Kasumi-1 (cell line): ENCODE measurements at regions not wholly inside any gene's neighbourhood (a gene's known extent, or its start where the extent isn't known, plus 50 kb on each side); places are given as distances from the start of the nearest gene placed in this dataset.
"Not testable (repeated sequence)": the region's sequence is repeated elsewhere in the genome, so short reads cannot be mapped to it uniquely, and the experiment has no call there.

Experiments used
- DNase-seq, 2 experiments: peaks; one replicate each; lab custom pipeline; 2025; lab: John Stamatoyannopoulos, UW

GRCh38 chr10:109403551-109403950, 519.8 kb downstream of the XPNPEP1 start:
- DNase-seq, result no peak

- no peak for DNase-seq
These were observed 529.9 kb downstream of the XPNPEP1 start for GRCh38 chr10:109393425-109393824.

DNA sequence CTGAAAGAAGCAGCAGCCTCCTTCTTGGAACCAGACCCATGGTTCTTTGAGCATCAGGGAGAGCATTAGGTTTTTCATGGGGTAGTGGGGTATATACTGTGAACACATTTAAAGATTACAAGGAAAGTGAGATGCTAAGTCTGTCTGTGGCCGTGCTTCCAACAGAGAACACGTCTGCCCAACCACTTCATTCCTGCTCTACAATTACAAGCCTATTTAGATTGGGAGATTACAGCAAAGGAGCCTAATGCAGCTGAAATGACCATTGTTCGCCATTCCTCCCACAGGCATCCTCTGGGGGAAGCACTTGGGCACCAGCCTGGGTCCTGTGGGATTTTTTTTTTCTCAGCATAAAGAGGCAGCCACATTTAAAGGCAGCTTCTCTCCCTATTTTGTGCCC, 536.4 kb downstream of the XPNPEP1 start:
- DNase-seq, result no peak

GRCh38 chr10:109386101-109386500, 537.2 kb downstream of the XPNPEP1 start:
- no peak for DNase-seq

DNA sequence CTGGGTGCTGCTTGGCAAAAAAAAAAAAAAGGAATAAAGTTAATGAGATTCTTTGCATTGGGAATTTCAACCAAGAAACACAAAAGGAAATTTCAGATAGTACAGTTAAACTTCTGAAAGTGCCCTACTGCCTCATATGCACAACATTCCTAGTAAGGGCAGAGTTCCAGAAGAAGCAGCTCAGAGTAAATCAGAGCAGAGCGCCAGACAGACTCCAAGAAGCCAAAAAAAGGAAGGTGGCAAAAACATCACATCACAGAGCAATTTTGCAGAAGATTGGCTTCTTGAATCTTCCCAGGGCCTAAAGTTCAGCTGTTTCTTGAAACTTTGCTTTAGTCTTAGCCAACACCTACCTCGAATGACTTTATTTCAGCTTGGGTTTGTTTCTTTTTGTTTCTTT, 544.1 kb downstream of the XPNPEP1 start:
- no peak for DNase-seq

DNA sequence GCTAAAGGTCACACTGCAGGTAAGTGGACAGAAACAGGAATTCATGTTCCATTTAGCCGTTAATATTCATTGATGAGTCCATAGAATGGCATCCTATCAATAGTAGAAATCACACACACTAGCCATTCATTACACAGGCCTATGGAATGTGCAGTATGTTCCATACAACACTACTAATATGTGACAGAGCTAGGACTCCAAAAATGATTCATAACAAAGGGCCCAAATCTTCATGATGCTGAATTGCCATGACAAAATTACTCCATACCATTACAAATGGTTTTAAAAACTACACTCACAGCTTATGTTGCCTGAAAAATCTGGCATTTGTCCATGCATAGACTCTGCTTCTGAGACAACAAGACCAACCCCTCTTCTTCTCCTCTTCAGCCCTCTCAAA, 549.1 kb downstream of the XPNPEP1 start:
- DNase-seq, result no peak

GRCh38 chr10:109359316-109359715, 564.0 kb downstream of the XPNPEP1 start:
- DNase-seq, result no peak

- DNase-seq, result no peak
These were observed 565.0 kb downstream of the XPNPEP1 start for GRCh38 chr10:109358325-109358724.

GRCh38 chr10:109348324-109348723, 575.0 kb downstream of the XPNPEP1 start:
- no peak for DNase-seq

DNA sequence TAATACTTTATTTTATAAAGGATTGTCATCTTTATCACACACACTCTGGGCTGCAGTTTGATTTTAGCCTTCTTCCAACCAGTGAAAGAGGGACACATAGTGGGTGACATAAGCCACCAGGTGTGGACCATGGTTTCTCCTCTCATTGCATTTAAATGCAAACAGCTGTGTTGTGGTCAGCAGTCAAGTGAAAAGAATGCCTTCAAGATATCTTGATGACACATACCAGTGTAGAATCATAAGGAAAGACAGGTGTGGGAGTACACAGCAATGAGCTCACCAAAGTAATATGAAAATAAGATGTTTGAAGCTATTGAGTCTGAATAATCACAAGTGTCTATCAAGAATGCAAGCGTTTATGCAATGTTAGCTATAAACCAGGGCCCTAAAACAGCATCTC, 580.0 kb downstream of the XPNPEP1 start:
- no peak for DNase-seq

DNA sequence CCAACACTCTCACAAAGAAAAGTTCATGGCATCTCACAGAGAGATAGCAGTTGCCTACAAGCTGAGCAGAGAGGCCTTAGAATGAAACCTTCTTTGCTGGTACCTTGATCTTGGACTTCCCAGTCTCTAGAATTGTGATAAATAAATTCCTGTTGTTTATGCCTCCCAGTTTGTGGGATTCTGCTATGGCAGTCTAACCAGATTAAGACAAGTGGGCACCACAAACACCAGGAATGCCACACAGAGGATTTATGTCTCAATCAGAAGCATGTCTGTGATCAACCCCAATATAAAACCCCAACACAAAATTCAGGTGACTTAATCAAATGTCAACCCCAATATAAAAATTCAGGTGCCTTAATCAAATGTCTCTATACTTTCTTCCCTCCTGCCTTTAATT, 581.3 kb downstream of the XPNPEP1 start:
- no peak for DNase-seq

DNA sequence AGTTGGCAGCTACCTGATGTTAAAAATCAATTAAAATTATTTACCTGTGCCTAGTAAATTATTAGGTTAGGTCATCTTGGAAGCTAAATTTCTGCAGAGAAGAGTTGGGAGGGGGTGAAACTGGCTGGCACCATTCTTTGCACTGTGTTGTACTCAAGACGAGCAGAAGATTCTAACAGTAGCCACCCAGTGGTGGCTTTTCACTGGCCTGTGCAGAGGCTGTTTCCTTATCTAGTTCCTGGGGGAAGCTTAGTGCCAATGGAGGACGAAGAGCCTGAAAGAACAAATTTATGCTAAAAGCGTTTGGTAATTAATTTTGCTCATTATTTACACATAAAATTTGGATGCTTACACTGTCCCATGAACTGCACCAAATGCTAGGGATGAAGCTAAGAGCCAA, 595.3 kb downstream of the XPNPEP1 start:
- DNase-seq, result no peak

- DNase-seq, result no peak
These were observed 596.0 kb downstream of the XPNPEP1 start for GRCh38 chr10:109327266-109327665.

GRCh38 chr10:109324721-109325120, 598.6 kb downstream of the XPNPEP1 start:
- DNase-seq, result no peak

DNA sequence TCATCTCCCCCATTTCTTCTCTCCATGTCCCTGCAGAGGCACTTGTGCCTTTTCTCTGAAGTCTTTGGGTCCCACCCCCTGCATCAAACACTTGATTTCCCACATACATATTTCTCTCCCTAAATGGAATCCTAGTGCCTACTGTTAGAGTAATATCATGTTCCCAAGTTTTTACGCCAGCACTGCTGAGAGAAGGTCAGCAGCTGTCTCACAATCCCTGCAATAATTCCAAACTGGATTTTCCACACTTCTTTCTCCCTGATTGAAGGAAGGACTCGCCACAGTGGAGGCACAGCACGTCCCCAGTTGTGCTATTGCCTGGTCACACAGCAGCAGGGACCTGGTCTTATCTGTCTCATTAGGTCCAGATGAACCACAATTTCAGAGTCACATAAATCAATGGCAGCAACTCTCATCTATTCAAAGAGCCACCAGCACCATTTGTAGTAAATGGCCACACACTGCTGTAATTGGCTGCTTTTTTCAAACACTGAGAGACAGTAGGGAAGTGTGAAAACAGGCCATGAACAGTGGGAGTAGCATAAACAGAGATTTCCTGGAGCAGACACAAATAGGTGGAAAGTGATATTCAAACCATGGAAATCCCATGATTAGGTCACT, 605.5 kb downstream of the XPNPEP1 start:
- no peak for DNase-seq

GRCh38 chr10:109314016-109314415, 609.3 kb downstream of the XPNPEP1 start:
- not testable (repeated sequence) for DNase-seq

- DNase-seq, result not testable (repeated sequence)
These were observed 610.8 kb downstream of the XPNPEP1 start for GRCh38 chr10:109312555-109312954.

DNA sequence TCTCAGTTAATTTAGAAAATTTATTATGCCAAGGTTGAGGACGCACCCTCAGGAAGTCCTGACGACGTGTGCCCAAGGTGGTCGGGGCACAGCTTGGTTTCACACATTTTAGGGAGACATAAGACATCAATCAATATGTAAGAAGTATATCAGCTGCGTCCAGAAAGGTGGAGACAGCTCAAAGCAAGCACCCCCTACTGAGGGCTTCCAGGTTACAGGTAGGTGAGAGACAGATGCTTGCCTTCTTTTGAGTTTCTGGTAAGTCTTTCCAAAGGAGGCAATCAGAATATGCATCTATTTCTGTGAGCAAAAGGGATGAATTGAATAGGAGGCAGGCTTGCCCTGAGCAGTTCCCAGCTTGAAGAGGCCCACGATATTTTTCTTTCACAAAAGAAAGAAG, 614.3 kb downstream of the XPNPEP1 start:
- DNase-seq, result no peak

GRCh38 chr10:109307102-109307501, 616.2 kb downstream of the XPNPEP1 start:
- DNase-seq, result not testable (repeated sequence)

- DNase-seq, result no peak
These were observed 616.6 kb downstream of the XPNPEP1 start for GRCh38 chr10:109306698-109307097.

DNA sequence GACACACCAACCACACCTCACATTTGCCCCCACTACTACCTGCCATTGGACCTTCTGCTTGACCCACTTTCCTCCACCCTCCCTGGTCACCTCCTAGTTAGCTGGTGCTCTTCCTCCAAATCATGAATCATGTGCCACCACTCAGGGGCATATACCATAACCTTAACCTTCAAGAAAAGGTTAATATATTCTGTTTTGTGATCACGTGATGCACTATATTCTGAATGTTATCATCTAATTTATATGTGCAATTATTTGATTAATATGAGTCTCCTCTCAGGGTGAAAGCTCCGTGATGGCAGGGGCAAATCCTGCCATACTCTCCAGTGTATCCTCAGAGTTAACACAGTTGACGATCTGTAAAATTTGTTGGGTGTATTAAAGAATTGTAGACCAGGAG, 635.5 kb downstream of the XPNPEP1 start:
- no peak for DNase-seq

DNA sequence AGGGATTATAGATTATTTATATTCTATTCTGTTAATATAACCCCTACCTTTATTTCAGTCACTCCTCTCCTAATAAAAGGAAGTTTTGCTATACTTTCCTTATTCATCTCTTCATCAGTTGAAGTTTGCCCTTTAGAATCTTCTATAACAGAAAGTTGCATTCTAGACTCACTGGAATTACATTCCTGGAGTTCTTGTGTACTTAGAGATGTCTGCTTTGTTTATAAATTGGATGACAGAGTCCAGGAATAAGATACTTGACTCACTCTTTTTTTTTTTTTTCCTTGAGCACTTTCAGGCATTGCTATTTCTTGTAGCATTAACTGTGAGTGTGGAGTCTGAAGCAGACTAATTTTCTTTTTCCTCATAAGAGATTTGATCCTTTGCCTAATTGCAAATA, 640.8 kb downstream of the XPNPEP1 start:
- no peak for DNase-seq

DNA sequence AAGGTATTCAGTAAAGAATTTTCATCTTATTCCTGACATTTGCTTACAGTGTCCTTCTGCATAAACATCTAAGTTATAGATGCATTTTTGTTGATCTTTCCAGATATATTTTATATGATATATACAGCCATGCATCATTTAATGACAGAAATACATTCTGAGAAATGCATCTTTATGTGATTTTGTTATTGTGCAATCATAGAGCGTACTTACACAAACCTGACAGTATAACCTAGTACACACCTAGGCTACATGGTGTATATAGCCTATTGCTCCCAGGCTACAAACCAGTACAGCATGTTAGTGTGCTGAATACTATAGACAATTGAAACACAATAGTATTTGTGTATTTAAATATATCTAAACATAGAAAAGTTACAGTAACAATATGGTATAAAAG, 642.0 kb downstream of the XPNPEP1 start:
- no peak for DNase-seq

DNA sequence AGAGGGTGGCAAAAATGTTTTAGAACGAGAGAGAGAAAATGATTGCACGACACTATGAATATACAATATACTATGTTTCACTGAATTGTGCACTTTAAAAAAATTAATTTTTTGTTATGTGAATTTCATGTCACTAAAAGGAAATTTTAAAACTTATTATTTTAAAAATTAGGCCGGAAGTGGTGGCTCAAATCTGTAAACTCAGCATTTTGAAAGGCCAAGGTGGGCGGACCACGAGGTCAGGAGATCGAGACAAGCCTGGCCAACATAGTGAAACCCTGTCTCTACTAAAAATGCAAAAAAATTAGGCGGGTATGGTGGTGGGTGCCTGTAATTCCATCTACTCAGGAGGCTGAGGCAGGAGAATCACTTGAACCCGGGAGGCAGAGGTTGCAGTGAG, 642.5 kb downstream of the XPNPEP1 start:
- DNase-seq, result no peak

- no peak for DNase-seq
These were observed 645.9 kb downstream of the XPNPEP1 start for GRCh38 chr10:109277456-109277855.
